ENCODE measurements at regions not wholly inside any gene's neighbourhood (a gene's known extent, or its start where the extent isn't known, plus 50 kb on each side); places are given as distances from the start of the nearest gene placed in this dataset.

GRCh38 chr2:103233691-103234090, 471.9 kb downstream of the TMEM182 start:
- Histone ChIP-seq H3K14ac (ENCODE audit: insufficient read length) (no peak overlapping the region), H3K23ac (ENCODE audit: insufficient read length) (no peak overlapping the region), H3K79me2 (ENCODE audit: control insufficient read depth in 1 of 2, insufficient read depth in 2 of 2, low read length in 2 of 2) (no peaks in the 10 kb centered on the region), H3K4ac (replicated peaks; ENCODE audit: insufficient read length, low read depth, low read length) (no peak overlapping the region), H3K79me1 (ENCODE audit: low read depth, low read length) (no peaks in the 10 kb centered on the region), H2BK20ac (ENCODE audit: low read length) (no peak overlapping the region), H3K4me3 (ENCODE audit: extremely low read depth in 1 of 4, insufficient read depth in 2 of 4, low read depth in 3 of 4, low read length in 4 of 4) (no peak overlapping the region), H3K36me3 (ENCODE audit: control insufficient read depth in 2 of 4, insufficient read depth in 4 of 4, low read length in 3 of 4) (no peaks in the 10 kb centered on the region), H2BK5ac (ENCODE audit: low read depth, low read length) (no peak overlapping the region), H4K5ac (ENCODE audit: insufficient read length, low read depth, low read length) (no peak overlapping the region), H3K18ac (ENCODE audit: extremely low read depth, low read length) (no peak overlapping the region), H3K4me1 (replicated peaks in 1 of 4; ENCODE audit: control insufficient read depth in 3 of 4, insufficient read depth in 4 of 4, low read length in 3 of 4) (no peaks in the 10 kb centered on the region), H2BK120ac (replicated peaks; ENCODE audit: low read depth, low read length) (no peak overlapping the region), H4K8ac (ENCODE audit: extremely low read depth, insufficient read depth, low read length) (no peak overlapping the region), H3K27ac (ENCODE audit: low read depth, low read length) (no peak overlapping the region), H2AK5ac (ENCODE audit: low read depth, low read length) (no peak overlapping the region), H3K23me2 (ENCODE audit: low read depth, low read length) (no peaks in the 10 kb centered on the region), H4K20me1 (replicated peaks in 1 of 2; ENCODE audit: control insufficient read depth in 1 of 2, insufficient read depth in 2 of 2, low read length in 2 of 2) (no peaks in the 10 kb centered on the region), H4K91ac (replicated peaks; ENCODE audit: insufficient read length, low read length) (no peak overlapping the region), H2AFZ (ENCODE audit: low read length) (no peak overlapping the region), H3K9me3 (ENCODE audit: insufficient read depth in 2 of 2, low read depth in 1 of 2, low read length in 1 of 2) (no peaks in the 10 kb centered on the region), H2BK12ac (ENCODE audit: low read depth, low read length) (no peak overlapping the region), H3K4me2 (ENCODE audit: insufficient read depth in 1 of 2, low read depth in 2 of 2, low read length in 2 of 2) (no peak overlapping the region), H3K9ac (replicated peaks in 1 of 4; ENCODE audit: extremely low read depth in 1 of 4, low read depth in 3 of 4, low read length in 3 of 4) (no peak overlapping the region), H3K27me3 (replicated peaks in 1 of 4; ENCODE audit: control insufficient read depth in 3 of 4, extremely low read depth in 1 of 4, insufficient read depth in 3 of 4, low read length in 3 of 4) (no peaks in the 10 kb centered on the region; a peak in 1 of 7 replicates), H3K56ac (replicated peaks; ENCODE audit: insufficient read length, low read depth, low read length) (no peak overlapping the region), H2BK15ac (ENCODE audit: low read length) (no peak overlapping the region)
- no peak for TF ChIP-seq TEAD4 (IDR thresholded peaks at IDR 0.05; ENCODE audit: low read depth, low read length)
- no peak for TF ChIP-seq RBBP5 (IDR thresholded peaks at IDR 0.05; ENCODE audit: borderline replicate concordance, low read depth, low read length)
- TF ChIP-seq E2F6 (IDR thresholded peaks at IDR 0.05): no peak
- no peak for TF ChIP-seq TAF7 (optimal IDR thresholded peaks at IDR 0.05; ENCODE audit: borderline replicate concordance, low read depth, low read length)
- TF ChIP-seq NRF1 (IDR thresholded peaks at IDR 0.05; ENCODE audit: low read depth, low read length): no peak
- TF ChIP-seq KDM1A (IDR thresholded peaks at IDR 0.05; ENCODE audit: borderline replicate concordance, low read length): no peak
- no peak for TF ChIP-seq SIN3A (conservative IDR thresholded peaks at IDR 0.05 in 1 of 2, IDR thresholded peaks at IDR 0.05 in 1 of 2; ENCODE audit: low read depth in 1 of 2, low read length in 2 of 2)
- no peak for TF ChIP-seq MAFK (IDR thresholded peaks at IDR 0.05; ENCODE audit: low read depth, low read length)
- no peak for TF ChIP-seq SP4 (IDR thresholded peaks at IDR 0.05; ENCODE audit: low read length)
- no peak for TF ChIP-seq EGR1 (IDR thresholded peaks at IDR 0.05; ENCODE audit: borderline replicate concordance, low read depth, low read length)
- no peak for TF ChIP-seq YY1 (IDR thresholded peaks at IDR 0.05; ENCODE audit: low read depth, low read length)
- TF ChIP-seq CBX8 (IDR thresholded peaks at IDR 0.05; ENCODE audit: borderline replicate concordance, low read depth, low read length): no peak
- FAIRE-seq: no peak
- ChIA-PET POLR2A (ENCODE audit: partially characterized antibody) (no interaction called here), CTCF (ENCODE audit: partially characterized antibody) (no interaction called here)
- 75% methylated on average over 1 of the region's 1 CpG; no CpG with 5 or more reads in 1 of the 2 experiments for WGBS, 2 experiments (ENCODE audit: extremely low coverage in 1 of 2, insufficient coverage in 1 of 2, insufficient read length in 1 of 2, insufficient replicate concordance in 2 of 2, low coverage in 1 of 2, low lambda C conversion rate in 2 of 2, missing lambda C conversion rate in 1 of 2)
- DNase-seq (ENCODE audit: low read depth in 1 of 2, low spot score in 2 of 2): no peak
